GM21528 (cell line): ENCODE measurements at regions not wholly inside any gene's neighbourhood (a gene's known extent, or its start where the extent isn't known, plus 50 kb on each side); places are given as distances from the start of the nearest gene placed in this dataset.
A peak's percentile ranks its signal among the peaks of the same experiment; 100 is the strongest.
"Not testable (repeated sequence)": the region's sequence is repeated elsewhere in the genome, so short reads cannot be mapped to it uniquely, and the experiment has no call there.

ENCODE experiments used
- ATAC-seq: cut with Tn5 transposase; IDR thresholded peaks from one replicate; pipeline ENCODE4 v1.9.1; 2021; ENCODE audit warnings: mild to moderate bottlenecking, moderate library complexity; ENCODE audit not compliant: unreplicated experiment, low FRiP score

DNA sequence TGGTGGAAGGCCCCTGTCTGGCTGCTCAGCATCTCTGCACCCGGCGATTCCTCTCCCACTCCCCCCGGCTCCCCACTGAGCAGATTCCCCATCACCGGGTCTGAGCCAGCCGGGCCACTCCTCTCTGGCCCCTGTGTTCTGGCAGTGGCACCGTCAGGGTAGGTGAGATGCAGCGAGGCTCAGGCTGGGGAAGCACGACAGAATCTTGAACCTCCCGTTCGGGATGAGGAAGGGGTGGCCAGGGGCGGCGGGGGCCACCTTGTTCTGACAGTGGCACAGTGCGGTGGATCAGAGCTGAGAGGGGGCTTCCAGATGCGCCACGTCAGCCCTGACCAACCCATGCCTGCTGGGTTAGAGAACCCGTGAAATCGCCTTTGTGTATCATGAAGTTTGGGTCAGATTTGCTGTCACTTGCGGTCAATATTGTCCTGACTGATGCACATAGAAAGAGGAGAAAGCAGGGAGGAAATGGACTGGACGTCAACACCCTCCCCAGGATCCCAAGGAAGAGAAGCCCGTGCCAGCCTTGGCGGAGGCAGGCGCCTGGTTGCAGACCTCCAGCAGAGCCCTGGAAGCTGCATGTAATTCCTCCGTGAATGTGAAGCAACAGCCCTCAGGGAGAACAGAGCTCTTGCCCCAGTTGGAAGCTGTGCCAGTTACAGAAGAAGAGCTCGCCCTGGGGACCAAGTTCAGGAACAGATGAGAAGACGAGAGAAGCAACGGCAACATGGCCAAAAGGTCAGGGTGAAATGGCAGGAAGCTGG, 137.1 kb upstream of the SFSWAP start:
- ATAC-seq: no peak

DNA sequence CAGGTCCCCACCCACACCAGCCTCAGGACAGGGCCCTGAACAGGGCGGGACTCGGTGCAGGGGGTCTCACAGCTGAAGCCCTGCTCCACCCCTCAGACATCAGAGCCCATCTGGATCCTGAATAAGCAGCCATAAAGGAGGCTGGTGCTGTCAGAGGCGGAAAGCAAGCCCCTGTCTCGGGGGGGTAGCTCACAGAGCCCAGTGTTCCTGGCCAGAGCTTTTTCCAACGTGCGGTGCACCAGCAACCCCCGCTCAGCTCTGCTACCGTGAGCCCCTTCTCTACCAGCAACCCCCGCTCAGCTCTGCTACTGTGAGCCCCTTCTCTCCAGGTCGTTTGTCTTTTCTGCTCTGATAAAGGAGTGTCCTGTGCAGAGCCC, 136.5 kb upstream of the SFSWAP start:
- ATAC-seq: no peak

DNA sequence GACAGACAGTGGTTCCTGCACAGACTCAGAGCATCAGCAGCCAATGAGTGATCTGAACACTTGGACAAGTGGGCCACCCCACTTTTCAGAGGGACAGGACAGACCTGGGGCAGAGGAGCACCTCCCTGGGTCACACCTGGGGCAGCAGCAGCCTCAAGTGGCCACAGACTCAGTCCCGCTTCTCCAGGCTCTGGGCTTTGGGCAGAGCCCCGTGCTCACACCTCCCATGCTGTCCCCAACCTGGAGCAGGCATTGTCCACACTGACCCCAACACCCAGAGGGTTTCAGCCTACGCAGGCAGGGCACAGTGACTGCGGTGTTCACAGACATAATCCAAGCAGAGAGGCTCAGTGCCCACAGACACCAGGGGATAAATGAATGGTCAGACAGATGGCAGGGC, 135.5 kb upstream of the SFSWAP start:
- no peak for ATAC-seq

DNA sequence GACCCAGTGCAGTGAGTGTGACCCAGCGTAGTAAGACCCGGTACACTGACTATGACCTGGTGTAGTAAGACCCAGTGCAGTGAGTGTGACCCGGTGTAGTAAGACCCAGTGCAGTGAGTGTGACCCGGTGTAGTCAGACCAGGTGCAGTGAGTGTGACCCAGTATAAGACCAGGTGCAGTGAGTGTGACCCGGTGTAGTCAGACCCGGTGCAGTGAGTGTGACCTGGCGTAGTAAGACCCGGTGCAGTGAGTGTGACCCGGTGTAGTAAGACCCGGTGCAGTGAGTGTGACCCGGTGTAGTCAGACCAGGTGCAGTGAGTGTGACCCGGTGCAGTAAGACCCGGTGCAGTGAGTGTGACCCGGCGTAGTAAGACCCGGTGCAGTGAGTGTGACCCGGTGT, 134.2 kb upstream of the SFSWAP start:
- not testable (repeated sequence) for ATAC-seq

DNA sequence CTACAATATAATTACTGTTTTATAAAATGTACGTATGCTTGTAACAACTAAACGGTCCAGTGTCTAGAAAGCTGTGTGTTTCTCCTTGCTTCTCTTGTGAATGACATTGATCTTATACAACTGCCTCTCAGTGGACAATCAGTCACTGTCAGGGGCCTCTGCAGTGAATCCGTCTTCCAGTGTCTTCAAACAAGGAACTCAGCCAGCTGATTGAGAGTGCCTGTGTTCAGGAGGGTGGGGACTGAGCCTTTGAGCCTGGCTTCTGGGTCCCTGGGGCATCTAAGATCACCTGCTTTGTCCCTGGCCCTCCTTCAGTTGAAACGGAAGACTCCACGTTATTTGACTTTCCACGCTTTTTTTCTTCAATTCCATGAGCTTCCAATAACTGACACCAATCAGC, 133.1 kb upstream of the SFSWAP start:
- no peak for ATAC-seq

DNA sequence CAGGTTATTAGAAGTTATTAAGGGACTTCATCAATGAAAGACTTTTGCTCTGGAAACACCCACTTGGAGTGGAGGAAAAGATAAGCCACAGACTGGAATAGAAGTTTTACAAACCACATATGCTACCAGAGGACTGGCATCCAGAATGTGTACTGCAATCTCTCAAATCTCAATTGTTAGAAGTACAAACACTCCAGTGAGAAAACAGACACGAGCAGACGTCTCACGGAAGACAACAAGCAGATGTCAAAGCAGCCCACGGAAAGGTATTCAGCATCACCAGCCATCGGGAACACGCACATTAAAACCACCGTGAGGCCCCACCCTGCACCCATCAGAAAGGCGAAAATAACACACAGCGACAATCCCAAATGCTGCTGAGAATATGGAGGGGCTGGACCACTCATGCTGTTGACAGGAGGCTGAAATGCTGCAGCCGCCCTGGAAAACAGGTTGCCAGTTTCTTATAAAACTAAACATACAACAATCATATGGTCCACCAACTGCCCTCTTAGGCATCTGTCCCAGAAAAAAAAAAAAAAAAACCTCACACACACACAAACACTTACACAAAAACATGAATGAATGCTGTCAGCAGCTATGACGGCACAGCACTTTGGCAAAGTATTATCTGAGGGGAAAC, 131.9 kb upstream of the SFSWAP start:
- no peak for ATAC-seq

DNA sequence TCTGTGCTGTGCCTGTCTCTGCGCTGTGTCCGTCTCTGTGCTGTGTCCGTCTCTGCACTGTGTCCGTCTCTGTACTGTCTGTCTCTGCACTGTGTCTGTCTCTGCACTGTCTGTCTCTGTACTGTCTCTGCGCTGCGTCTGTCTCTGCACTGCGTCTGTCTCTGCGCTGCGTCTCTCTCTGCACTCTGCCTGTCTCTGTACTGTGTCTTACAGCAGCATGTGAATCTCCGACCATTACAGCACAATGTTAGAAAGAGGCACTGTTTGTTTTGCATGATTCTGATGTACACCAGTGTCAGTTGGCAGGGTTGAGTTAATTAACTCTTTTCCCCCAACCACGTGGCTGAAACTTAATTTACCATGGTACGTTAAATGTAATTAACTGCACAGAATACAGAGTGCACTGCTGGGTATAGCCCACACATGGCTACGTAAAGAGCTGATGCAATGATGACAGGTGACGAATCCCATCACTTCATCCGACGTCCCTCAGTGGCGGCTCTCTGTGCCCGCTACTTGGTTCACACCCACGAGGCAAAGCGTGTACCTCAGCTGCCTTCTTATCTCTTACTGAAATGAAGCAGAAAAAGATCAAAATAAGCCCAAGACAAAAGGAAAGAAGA, 127.7 kb upstream of the SFSWAP start:
- ATAC-seq: no peak

DNA sequence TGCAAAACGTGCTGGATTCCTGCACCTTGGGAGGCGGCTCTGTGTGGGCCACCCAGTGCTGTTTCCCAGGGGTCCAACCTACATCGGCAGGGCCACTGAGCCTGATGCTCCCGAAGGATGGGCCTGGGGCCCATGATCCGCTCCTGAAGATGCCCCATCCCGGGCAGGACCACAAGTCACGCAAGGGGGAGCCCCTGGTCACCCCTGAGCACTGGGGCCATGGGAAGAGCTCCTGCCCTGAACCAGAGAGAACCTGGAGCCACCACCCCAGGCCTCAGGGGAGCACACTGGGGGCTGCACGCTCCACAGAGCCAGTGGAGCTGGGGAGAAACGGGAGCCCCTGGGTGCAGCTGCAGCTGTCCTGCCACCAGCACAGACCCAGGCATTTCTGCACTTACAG, 124.6 kb upstream of the SFSWAP start:
- ATAC-seq: no peak

DNA sequence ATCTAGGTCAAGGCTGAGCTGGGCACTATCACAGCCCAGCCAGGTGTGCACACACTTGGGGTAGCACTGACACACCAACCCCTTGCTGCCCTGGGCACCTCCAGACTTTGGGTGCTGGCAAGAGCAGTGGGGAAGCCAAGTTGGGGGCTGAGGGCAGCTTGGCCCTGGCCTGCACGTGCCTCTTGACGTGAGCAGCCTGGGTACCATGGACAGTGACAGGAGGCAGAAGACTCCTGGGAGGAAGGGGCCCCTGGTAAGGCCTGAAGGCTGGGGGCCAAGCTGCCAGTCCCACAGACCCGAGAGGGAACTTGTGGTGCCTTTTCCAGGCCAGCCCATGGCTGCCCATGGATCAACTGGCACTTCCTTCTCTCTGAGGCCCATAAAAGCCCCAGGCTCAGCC, 124.1 kb upstream of the SFSWAP start:
- no peak for ATAC-seq

DNA sequence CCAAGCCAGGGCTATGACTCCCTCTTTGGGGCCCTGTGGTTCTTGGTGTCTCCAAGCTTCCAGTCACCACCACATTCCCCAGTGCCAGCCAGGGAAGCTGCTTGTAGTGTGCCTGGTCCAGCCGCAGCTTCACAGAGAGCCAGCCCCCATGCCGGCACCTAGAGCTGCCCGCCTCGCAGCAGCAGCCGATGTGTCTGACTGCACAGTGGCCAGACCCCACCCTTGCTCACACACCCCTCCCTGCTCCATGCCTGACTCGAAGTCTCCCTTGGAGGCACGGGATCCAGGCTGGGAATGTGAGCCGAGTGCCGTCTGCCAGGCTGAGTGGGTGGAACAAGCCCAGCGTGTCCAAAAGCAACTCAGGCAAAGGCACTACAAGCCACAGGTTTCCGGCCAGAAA, 123.3 kb upstream of the SFSWAP start:
- ATAC-seq: no peak

DNA sequence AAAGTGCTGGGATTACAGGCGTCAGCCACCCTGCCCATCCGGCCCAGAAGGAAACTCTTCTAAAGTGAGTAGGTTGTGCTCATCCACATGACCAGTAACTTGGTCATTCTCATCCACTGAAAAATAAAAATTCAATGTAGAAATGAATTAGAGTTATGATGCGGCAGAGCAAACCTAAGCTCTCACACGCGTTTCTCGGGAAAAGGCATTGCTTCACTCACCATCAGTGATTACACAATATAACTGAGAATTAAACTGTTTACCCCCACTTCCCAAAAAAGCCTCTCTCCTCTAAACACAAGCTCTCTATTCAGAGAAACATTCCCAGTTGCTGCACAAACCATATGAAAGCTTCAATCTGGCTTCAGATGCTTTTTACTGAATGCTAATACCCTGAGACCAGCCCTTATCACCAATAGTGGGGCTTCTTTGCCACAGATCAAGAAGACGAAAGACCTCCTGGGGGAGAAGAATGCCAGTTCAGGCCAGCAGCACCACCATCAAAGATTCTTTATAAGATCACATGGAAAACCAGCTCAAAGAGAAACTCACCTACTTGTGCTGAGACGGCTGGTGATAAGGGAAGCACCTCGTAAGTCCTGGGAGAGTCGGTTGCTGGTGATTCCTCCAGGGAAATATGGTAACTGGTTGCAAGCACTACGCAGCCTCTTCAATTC, 121.5 kb upstream of the SFSWAP start:
- no peak for ATAC-seq

DNA sequence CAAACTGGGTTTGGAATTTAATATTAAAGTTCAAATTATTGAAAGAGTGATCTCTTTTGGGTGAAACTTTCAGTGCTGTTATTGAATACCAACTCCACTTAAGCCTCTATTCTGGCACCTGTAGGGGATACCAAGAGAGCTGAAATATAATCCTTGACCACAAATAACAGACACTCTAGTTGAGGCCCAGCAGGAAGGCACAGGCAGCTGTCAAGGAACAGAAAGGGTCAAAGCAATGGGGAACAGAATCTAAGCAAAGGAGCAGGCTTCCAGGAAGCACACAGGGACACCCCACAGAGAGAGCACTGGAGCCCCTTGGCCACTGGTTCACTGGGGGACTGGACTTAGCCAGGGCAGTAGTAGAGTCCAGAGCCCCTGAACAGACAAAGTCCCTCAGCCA, 120.9 kb upstream of the SFSWAP start:
- no peak for ATAC-seq

DNA sequence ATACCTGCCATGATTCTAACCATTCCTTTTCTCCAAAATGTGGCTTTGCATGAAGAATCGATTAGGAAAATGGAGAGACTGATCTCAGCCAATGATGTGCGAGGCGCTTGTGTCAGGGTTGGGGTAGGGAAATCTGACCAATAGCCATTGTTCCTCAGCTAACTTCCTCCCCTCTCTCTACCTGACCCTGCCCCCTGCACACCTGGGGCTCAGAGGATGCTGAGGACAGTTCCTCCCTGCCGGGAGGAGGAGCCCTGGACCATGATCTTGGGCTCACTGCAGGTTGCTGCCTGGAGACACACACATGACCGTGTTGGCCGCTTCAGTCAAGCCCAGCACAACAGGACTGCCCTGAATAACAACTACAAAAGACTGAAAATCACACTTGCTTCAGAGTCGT, 119.8 kb upstream of the SFSWAP start:
- no peak for ATAC-seq

DNA sequence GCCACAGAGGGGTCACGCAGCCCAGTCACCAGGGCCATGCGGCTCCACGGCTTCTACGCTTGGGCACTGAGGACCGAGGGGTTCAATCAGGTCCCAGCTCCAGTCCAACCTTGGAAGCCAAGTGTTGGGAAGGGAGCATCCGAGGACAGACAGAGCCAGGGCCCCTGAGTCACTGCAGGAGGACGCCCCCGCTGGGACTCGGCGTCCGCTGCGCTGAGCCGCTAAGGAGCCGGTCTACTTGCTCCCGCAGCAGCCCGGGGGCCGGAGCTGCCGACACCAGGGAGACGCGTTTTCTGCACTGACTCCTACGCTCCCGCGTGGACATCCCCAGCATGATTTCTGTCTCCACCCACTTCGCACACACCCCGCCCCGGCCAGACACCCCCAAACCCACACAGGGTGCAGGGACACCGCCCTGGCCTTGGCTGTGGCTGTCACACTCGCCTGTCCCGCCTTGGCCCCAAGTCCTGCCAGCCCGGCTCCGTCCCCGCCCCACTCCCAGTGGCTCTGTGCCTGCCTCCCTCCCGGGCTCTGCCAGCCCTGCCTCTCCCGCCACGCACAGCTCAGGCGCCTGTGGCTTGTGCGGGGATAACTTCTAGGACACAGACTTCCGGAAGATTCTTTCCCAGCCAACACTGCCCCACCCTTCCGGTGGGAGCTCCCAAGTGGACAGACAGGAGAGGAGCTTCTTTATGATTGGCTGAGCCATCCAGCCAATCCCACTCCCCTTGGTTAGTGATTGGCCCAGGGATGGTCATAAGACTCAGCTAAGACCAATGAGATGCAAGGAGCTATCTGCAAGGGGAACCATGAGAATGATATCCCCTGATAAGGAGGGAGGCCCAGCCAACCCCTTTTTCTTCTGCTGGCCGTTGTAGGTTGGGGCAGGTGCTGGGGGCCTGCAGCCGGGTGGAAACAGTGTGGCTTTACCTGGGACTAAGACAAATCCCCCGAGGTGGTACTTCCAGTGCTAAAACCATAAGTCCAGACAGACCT, 118.9 kb upstream of the SFSWAP start:
- no peak for ATAC-seq

DNA sequence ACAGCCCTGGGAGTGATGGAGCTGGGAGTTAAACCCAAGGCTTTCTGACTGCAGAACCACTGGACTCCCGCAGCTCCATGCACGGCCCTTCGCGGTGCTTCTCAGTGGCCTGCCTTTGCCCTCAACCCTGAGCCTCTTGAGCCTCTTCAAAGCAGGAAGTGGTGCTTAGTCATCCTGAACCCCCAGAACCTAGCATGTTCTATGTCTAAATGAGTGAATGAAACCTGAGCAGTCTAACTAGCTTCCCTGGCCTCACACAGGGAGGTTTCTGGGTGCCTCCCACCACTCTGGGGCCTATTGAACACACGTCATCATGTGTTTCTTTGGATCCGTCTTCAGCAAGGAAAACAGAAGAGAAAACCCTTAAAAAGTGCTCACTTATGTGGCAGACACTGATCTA, 117.9 kb upstream of the SFSWAP start:
- ATAC-seq: peak; percentile 97

DNA sequence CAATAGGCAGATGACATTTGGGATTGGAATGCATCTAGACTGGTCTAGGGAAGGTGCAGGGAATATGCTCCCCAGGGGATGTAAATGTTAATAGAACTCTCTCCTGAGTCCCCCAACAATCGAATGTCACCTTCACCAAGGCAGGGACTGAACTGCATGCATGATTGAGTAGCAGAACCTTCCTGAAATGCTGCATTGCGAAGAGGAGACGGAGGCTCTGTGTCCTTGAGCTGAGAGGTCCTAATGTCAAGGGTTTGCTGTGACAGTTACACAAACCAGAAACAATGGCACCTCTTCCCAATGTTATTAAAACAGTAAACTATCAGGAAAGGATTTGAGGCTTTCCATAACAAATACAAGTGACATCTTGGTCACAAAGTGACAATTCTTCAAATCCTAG, 117.5 kb upstream of the SFSWAP start:
- no peak for ATAC-seq

DNA sequence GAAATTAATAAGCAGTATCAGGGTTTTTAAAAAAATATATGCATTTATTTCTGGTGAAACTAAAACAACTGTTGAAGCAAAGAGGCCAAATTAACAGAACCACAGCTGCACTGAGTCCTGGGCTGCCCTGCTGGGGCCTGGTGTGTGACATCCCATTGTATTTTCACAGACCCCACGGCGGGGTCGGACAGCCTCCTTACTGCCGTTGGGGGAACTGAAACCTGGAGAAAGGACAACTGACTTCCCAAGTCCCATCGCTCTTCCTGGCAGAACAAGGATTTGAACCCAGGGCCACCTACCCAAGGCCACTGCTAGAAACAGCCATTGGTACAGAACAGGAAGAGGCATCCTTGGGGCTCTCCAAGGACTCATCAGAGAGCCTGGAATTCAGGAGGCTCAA, 114.8 kb upstream of the SFSWAP start:
- no peak for ATAC-seq

DNA sequence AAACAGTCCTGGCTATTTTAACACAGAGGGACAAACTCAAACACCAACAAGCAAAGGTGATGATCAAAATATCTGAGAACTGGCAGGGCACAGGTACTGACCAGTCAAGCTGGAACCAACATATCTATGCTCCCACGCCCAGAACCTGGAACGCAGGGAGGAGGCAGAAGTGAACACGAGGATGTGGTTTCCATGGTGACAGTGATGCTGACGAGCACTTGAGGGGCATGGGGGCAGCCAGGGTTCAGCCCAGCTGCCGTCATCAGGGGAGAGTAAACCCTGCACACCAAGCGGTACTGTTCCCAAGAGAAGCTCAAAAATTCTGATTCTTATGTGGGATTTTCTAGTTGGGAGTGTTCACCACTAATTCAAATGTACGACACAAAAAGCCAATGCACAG, 113.6 kb upstream of the SFSWAP start:
- ATAC-seq: no peak

DNA sequence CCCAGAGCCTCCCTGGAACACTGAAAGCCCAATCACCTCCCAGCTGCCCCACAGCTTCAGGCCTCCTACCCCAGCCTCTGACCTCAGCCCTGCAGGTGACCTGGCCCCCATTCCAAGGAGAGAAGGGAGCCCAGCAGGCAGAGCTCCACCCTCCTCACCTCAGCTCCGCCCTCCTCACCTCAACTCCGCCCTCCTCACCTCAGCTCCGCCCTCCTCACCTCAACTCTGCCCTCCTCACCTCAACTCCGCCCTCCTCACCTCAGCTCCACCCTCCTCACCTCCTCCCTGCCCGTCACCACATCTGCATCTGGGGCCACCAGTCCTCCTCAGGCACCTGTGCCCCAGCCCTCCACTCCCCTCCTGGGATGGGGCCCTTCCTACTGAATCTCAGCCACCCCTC, 112.2 kb upstream of the SFSWAP start:
- no peak for ATAC-seq
